Hepatic stellate cell (primary cell): ENCODE measurements at regions not wholly inside any gene's neighbourhood (a gene's known extent, or its start where the extent isn't known, plus 50 kb on each side); places are given as distances from the start of the nearest gene placed in this dataset.
"Not testable (repeated sequence)": the region's sequence is repeated elsewhere in the genome, so short reads cannot be mapped to it uniquely, and the experiment has no call there.

Source experiments
- DNase-seq: peaks from one replicate; pipeline ENCODE4 v3.0.0; 2011; ENCODE audit warnings: low spot score

DNA sequence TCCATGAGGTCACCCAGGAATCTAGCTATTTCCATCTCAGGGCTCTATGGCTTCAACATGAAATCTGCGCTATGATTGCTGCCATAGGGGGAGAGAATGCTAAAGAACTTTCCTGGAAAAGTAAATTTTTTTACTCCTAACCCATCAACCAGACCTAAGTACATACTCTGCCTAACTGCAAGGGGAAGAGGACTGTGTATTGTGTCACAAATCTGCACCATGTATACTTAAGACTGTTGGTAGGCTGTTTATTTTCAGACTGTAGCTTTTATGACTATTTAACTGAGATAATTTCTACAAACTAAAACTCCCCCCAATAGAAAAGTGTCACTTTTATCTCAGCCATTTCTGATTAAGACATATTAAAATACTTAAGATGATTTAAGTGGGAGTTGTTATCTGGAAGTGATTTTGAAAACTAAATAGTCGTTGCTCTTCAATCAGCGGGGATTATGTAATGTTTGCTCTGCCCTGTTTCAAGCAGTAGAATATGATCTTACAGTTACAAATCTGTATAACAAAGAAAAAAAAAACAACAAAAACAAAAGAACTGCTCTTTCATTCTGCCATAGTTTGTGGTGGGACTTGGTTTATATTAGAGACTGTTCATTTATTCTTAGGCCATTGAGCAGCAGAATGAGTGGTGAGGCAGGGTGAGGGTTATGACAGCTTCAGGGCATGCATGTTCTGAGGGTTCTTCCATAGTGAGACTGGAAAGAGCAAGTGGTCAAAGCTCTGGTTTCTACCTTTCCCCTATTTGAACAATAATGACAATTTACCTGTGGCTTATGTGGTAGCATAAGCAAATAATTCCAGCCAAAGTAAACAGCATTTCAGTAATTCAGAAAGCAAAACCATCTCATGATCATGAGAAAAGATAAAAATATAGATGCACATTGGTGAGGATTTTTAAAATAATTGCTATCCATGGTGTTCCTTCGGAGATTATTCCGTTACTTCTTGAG lies 126.3 kb upstream of the CEP162 start:
- no peak for DNase-seq

DNA sequence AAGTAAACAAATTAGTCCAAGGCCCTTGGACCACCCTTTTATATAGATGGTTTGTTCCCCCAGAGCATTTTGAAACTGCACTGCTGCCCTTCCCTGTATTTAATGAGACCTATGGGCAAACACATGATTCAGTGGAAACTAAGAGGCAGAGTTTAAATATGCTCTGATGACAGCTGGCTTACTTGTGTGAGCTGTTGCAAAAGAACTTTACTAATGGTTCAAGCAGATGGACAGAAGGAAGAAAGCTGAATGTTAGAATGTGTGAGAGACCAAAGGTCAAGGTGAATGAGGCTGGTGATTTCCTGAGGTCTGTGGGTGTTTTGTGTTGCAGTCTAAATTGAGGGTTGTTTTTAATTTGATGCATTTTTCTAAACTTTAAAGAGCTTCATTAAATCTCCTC lies 123.0 kb upstream of the CEP162 start:
- DNase-seq = no peak

DNA sequence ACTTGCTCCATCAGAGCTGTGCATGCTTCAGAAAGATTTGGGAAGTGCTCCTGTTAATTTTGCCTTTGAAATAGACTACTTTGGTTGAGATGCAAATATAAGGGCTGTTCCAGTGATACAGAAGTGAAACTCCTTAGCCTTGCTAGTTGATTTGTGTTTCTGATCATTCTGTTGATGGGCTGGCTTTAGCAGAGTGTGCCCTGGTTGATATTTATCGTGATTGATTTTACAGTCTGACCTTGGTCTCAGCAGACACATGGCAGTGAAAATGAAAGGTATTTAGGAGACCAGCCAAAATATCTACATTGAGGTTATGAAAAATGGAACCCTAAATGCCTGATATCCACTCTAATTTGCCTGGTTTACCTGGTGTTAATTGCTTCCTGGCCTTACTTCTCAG lies 122.1 kb upstream of the CEP162 start:
- no peak for DNase-seq

DNA sequence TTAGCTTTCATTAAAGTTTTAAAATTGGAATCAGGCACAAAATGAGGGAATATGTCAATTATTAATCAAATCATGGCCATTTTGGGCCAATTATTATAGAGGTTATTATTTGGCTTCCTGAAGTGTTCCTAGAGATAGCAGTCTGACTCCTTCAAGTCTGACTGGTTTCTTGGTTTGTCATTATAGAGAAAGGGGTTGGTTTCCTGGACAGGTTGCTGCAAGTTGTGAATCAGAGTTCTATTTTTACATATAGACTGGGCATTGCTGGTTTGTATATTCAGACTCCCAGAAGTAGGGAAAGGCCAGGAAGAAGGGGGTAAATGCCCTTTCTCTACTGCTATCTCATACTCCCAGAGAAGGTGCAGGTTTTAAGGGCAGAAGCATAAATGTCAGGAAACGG lies 121.4 kb upstream of the CEP162 start:
- no peak for DNase-seq

DNA sequence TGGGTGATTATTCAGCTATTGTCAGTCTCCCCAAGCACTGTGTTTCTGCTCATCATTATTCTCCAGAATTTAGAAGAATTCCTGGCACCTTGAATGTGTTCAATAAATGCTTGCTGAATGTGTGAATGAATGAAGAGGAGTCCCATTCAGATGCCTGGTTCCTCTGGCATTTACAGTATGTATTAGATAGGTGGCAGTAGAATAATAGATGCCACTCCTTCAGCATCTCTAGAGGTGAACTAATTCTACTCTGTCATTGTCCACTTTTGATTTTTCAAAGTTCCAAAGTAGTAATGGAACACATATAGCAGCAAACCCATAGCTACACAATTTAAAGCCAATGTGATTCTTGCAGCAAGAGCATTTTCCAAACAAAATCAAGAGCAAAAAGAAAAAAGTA lies 118.9 kb upstream of the CEP162 start:
- no peak for DNase-seq

DNA sequence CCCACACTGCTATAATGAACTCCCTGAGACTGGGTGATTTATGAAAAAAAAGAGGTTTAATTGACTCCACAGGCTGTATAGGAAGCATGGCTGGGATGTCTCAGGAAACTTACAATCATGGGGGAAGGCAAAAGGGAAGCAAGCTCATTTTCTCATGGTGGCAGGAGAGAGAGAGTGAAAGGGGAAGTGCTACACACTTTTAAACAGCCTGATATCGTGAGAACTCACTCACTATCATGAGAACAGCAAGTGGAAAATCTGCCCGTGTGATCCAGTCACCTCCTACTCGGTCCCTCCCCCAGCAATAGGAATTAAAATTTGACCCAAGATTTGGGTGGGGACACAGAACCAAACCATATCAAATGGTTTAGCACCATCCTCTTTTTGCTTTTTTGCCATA lies 116.6 kb upstream of the CEP162 start:
- DNase-seq = no peak

DNA sequence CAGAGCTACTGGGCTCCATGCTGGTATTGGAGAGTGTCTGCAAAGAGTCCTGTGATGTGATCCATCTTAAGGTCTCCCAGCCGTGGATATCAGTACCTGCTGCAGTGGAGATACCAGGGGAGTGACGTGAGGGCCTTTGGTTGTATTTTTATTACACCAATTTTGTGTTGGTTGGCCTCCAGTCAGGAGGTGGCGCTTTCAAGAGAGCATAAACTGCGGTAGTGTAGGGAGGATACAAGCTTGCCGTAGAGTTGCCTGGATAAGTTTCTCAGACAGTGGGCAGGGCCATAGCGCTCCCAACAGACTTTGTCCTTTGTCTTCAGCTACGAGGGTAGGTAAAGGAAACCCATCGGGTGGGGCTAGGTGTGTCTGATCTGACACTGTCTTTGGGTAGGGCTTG lies 113.0 kb upstream of the CEP162 start:
- DNase-seq = no peak

DNA sequence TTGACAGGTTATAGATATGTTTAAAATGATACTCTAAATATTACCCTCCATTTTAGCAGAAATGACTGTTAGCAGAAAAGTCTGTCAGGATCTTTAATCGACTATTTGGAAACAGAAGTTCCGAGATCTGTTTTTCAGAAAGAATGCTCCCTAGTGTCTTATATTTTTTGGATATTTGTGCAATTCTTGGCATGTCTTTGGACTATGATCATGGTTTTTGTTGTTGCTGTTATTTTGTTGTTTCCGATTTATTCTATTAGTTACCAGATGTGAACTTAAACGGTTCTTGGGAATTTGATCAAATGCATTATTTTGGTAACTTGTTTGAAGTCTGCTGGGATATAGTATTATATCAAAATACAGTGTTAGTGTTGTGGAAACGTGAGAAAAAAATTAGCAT lies 106.4 kb upstream of the CEP162 start:
- DNase-seq = no peak

DNA sequence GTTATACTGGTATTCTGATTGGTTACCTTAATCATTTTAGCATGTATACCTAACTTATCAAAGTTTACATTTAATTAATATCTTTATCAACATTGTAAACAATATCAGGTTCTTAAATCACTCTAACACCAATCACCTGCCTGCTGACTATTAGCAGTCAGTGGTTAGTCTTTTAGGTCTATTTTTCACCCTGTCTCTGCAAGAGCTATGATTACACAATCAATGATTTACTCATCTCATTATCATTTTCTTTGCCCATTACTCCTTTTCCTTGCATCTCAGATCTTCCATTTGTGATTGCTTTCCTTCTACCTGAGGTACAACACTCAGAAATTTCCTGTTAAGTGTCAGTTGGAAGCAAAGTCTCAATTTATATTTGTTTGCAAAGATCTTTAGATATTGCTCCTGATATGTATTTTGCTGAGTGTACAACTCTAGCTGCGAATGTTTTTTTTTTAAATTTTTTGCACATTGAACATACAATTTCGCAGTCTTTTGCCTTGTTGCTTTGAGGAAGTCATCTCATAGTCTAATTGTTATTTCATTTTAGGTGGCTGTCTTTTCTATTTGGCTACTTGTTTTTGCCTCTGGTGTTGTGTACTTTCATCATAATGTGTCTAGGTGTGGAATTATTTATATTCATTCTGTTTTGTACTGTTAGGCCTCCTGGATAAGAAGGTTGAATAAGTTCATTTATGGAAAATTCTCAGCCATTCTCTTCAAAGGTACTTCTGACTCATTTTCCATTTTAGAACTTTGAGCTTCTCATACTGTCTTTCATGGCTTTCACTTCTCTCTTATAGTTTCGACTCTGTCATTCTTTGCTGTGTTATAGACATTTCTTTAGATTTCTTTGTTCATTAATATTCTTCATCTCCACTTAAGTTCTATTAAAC lies 104.9 kb upstream of the CEP162 start:
- DNase-seq = no peak

DNA sequence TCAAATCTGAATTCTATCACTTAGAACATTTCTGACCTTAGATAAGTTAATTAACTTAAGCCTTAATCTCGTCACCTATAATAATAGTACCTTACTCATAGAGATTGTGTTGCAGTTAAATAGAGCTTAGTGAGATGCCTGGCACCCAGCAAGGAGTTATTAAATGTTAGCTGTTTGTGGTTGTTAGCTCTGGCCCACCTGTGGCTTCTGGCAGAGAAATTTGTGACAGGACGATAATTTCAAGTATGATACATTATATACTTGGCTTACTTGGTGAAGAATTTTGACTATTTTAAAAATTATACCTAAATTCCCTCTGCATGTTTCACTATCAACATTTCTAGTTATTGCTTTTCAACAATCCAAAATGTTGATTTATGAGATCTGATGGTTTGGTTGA lies 102.9 kb upstream of the CEP162 start:
- DNase-seq = no peak

DNA sequence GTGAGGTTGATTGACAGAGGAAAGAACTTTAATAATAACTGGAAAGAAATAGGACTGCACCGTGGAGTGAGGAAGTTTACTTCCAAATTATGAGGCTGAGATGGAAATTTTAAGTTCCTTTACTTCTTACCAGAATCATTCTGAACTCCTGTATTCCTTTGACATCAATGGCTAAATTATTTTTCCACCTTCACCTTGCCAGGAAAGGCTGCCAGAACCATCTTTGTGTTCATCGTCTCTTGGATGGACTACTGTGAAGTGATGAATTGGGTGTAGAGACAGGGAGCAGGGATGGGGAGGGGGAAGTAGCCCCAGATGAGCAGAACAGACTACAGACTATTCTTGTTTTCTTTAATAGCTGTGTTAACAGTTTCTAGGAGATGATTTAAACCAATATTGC lies 102.1 kb upstream of the CEP162 start:
- DNase-seq = no peak

DNA sequence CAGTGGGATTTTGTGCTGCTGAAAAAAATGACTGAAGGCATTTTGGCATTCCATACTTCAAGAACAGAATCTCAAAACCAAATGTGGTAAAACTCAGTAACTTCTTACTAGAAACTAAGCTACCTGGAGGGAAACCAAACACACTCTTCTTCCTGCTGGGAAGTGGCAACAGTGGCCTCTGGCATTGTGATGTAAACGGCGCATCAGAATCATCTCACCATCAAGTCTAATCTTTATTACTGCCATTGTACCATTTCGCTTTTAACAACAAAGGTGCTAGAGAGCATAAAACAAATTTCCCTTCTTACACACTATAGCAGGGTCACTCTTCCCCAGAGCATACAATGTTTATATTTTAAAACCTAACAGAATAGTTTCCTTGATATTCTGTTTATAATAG lies 101.6 kb upstream of the CEP162 start:
- DNase-seq = no peak

DNA sequence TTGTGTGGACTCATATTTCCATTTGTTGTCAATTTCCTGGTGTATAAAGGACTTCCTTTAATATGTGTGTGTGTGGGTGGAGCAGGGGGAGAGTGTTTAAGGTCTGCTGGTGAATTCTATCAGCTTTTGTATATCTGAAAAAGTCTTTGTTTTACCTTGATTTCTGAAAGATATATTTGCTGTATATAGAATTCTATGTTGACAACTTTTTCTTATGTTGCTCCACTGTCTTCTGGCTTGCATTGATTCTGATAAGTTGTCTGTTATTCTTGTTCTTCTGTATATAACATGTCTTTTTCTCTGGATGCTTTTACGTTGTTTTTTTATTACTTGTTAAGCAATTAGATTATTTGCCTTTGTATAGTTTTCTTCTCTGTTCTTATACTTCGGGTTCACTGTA lies 90.0 kb upstream of the CEP162 start:
- no peak for DNase-seq

DNA sequence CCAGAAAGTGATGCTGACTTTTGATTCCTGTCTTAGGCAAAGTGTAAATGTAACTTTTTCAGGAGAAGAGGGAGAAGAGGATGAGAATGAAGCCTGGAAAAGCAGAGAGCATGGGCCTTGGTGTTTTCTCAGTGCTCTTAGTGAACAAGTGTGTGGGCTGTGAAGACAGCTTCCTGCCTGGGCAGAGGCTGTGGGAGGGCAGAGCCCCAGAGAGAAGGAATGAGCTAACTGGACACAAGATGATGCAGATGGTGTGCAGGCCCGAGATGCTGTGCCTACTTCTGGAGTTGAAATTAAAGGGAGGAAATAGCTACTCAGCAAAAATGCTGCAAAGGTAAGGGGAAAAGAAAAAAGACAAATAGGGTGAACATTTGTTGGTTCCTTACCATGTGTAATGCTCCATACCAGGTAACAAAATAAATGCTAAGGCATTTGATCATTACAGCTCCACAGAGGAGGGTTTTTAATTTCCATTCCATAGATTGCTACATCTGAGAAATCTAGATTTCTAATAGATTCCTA lies 87.0 kb upstream of the CEP162 start:
- no peak for DNase-seq

DNA sequence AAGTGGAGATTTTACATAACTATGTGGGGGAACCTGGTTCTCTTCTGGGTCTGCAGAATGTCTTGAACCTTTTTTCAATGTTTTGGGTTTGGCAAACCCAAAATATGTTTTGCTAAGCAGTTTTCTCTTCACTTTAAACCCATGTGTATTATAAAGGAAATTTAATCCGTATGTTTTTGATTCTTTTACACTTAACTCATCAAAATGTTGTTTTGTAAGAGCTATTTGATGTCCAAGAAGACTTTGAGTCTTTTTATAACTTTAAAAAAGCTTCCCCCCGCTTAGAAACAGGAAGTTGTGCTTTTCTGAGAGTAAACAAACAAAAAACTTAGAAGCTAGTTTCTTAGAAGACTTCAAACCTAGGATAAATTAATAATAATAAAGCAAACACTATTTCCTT lies 81.9 kb upstream of the CEP162 start:
- DNase-seq = no peak

DNA sequence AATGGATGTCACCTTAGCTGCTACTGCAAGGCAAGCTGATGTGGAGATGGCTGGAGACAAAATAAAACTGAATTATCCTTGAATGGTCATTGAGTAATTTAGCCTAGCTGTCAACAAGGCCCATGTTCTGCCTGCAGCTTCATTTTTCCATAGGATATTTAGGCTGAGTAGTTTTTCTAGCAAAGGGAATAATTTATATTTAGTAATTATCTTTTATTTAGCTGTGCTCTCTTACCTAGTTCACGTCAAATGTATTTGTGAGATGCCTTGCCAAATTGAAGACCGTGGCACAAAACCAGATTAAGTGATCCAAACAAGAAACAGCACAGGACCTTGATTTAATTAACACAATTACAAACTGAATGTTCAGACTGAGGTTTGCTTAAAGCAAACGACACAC lies 77.4 kb upstream of the CEP162 start:
- peak; percentile 2 for DNase-seq

DNA sequence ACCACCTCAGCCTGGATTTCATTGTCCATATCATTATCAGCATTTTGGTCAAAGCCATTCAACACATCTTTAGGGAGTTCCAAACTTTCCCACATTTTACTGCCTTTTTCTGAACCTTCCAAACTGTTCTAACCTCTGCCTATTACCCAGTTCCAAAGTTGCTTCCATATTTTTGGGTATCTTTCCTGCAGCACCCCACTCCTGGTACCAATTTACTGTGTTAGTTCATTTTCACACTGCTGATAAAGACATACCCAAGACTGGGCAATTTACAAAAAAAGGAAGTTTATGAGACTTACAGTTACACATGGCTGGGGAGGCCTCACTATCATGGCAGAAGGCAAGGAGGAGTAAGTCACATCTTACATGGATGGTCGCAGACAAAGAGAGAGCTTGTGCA lies 63.6 kb upstream of the CEP162 start:
- not testable (repeated sequence) for DNase-seq

DNA sequence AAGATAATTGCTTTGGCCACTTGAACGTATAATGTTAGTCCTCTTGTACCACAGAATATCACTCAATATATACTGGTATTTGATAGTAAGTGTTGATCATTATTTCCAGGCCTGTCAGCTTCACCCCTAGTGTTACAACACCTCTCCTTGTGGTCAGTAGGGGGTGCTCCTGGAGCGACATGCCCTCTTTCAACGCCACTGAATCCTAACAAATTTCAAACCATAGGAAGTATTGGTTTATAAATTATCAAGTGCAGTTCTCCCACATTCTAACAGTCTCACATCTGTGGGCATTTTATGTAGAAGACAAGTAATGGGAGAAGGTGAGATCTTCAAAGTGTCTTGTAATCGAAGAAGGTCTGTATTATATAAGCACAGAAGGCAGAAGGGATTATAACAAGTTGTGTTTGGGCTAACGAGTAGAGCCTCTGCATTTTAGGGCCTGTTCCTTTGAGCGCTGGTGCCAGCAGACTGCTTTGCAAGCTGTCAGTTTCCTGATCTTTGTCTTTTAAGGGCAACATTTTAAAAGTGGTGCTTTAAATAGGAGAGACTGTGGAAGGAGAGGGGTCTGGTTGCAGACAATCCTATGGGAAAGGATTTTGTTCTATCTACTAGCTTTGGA lies 57.1 kb upstream of the CEP162 start:
- peak; percentile 2 for DNase-seq

DNA sequence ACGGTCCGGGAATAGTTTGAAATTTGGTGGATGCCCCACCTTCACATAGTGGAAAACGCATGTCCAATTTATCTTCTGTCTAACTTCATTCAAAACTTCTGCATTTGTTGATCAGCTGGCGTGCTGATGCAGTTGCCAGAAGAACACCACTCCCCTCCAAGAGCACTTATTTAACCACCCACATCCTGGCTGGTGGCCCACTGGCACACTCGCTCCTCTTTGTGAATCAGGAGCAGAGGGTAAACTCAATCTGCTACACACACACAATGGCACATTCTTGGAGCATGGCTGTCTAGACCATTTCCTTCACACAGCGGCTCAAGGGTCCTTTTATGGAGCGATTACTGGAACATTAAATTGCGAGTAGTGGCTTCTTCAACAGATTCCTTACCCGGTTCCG lies 55.1 kb upstream of the CEP162 start:
- DNase-seq = no peak

DNA sequence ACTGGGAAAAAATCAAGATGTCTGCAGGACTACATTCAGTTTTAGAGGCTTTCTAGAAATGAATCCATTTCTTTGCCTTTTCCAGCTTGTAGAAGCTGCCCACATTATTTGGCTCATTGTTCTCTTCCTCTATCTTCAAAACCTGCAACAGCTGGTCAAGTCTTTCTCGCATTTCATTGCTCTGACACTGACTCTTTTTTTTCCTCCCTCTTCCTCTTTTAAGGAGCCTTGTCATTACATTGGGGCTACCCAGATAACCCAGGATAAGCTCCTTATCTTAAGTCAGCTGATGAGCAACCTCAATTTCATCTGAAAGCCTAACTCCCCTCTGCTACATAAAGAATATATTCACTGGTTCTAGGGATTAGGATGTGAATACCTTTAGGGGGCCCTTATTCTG lies 53.2 kb upstream of the CEP162 start:
- no peak for DNase-seq

DNA sequence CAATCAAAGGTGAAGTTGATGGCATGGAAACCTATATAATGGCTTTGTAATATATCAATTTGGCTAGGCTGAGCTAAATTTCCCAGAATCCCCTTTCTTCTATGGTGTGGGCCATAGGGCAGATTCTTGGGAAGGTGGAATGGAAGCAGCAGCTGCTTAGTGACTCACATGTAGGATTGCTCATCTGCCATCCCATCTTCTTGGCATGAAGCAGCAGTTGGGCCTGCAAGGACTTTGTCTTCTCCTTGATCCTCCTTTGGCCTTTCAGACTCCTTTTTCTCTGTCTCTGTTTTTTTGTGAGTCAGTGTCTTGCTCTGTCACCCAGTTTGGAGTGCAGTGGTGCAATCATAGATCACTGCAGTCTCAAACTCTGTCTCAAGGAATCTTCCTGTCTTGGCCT lies 52.6 kb upstream of the CEP162 start:
- no peak for DNase-seq

DNA sequence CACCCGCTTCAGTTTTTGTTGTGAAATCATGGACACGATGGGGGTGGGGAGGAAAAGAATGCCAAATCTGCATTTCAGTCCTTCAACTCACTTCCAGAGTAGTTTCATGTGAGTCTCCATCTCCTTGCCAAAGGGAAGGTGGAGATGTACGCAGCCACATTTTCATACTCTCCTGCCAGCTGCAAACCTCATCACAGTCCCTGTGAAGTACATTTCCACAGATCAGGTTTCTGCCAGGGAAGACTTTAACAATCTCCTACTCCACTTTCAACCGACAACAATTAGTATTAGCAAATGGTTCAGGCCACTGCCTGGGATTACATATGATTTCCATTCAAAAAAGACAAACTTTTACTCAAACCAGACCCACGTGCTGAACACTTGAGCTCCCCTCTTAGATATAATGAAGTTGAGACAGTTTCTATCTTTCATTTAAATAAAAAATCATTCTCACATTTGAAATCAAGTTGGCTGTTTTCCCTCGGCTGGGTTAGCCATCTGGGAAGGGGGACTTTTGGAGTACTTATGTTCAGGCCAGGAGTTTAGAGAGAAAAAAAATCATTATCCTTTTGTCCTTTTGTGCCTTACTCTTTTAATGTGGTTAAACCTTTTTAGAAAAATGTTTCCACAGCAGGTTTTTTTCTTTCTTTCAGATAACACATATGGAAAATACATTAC lies 51.0 kb upstream of the CEP162 start:
- no peak for DNase-seq
